Left renal cortex interstitium (tissue), 4 donors: ENCODE measurements at regions not wholly inside any gene's neighbourhood (a gene's known extent, or its start where the extent isn't known, plus 50 kb on each side); places are given as distances from the start of the nearest gene placed in this dataset.
"Not testable (repeated sequence)": the region's sequence is repeated elsewhere in the genome, so short reads cannot be mapped to it uniquely, and the experiment has no call there.

Source experiments
- DNase-seq, 4 donors: peaks; one replicate each; pipeline ENCODE4 v3.0.0-alpha.2; 2013; ENCODE audit warnings: low read depth in 4 of 4, low spot score in 2 of 4, missing footprints in 1 of 4

- no peak for DNase-seq
Measured at GRCh38 chr12:11978726-11979384, 91.9 kb upstream of the BCL2L14 start.

- DNase-seq = no peak
Measured at GRCh38 chr12:11980115-11980514, 90.6 kb upstream of the BCL2L14 start.

- DNase-seq = no peak
Measured at GRCh38 chr12:11981121-11981733, 89.5 kb upstream of the BCL2L14 start.

GRCh38 chr12:11984417-11984816 is 86.3 kb upstream of the BCL2L14 start:
- DNase-seq = no peak

- DNase-seq = no peak
Measured at GRCh38 chr12:11986165-11986564, 84.6 kb upstream of the BCL2L14 start.

- DNase-seq = no peak
Measured at GRCh38 chr12:11987901-11988300, 82.8 kb upstream of the BCL2L14 start.

GRCh38 chr12:11991604-11992003 is 79.1 kb upstream of the BCL2L14 start:
- no peak for DNase-seq

GRCh38 chr12:11992515-11992914 is 78.2 kb upstream of the BCL2L14 start:
- no peak for DNase-seq

GRCh38 chr12:11998307-11998943 is 72.3 kb upstream of the BCL2L14 start:
- DNase-seq = not testable (repeated sequence)

GRCh38 chr12:11998944-11999315 is 71.8 kb upstream of the BCL2L14 start:
- no peak for DNase-seq

- DNase-seq = no peak
Measured at GRCh38 chr12:12003609-12004008, 67.1 kb upstream of the BCL2L14 start.

- DNase-seq = no peak
Measured at GRCh38 chr12:12004524-12004923, 66.2 kb upstream of the BCL2L14 start.

- DNase-seq = no peak
Measured at GRCh38 chr12:12007001-12007712, 63.6 kb upstream of the BCL2L14 start.

GRCh38 chr12:12007713-12008231 is 63.0 kb upstream of the BCL2L14 start:
- DNase-seq = no peak

GRCh38 chr12:12008232-12008850 is 62.4 kb upstream of the BCL2L14 start:
- no peak for DNase-seq

GRCh38 chr12:12008931-12009611 is 61.7 kb upstream of the BCL2L14 start:
- DNase-seq = peak in 1 of 4 donors; percentile 62

- DNase-seq = not testable (repeated sequence)
Measured at GRCh38 chr12:12009749-12010276, 60.9 kb upstream of the BCL2L14 start.

- no peak for DNase-seq
Measured at GRCh38 chr12:12010277-12011039, 60.3 kb upstream of the BCL2L14 start.

GRCh38 chr12:12011880-12012260 is 58.9 kb upstream of the BCL2L14 start:
- DNase-seq = no peak
